HG03521 (cell line): ENCODE measurements at regions not wholly inside any gene's neighbourhood (a gene's known extent, or its start where the extent isn't known, plus 50 kb on each side); places are given as distances from the start of the nearest gene placed in this dataset.

Source experiments
- ATAC-seq: cut with Tn5 transposase; IDR thresholded peaks from one replicate; pipeline ENCODE4 v1.9.1; 2021; ENCODE audit warnings: mild to moderate bottlenecking, moderate library complexity; ENCODE audit not compliant: unreplicated experiment

DNA sequence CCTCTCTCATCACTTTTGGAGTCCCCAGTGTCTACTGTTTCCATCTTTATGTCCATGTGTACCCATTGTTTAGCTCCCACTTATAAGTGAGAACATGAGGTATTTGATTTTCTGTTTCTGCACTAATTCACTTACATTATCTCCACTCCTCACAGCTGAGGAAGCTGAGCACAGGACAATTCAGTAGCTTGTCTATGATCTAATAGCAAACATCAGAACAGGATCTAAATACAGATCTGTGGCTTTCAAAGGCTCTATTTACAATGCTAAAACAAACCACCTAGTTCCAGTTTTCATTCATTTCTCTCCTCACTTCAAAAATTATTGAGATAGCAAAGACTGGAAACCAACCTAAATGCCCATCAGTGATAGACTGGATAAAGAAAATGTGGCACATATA is 52.0 kb upstream of the DDX18 start:
- ATAC-seq = no peak

DNA sequence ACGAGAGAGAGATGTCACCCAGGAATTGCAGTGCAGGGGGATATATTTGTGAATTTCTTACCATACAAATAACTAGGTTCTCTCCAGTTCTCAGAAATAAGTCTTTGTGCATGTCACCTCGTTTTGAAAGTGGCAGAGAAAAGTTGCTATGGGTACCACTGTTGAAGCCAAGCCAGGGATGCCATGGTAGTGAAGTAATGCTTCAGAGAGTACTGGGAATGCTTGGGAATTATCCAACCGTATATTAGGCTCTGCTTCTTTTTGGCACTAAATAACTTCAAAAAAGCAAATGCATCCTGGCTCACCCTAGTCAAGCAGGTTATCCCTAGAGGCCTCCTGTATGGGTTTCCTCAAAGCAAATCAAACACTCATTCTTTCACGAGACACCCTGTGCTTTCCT is 50.7 kb upstream of the DDX18 start:
- ATAC-seq = no peak
